NCI-H2029 treated with DMSO at 0.1 percent for 48 hours (cell line): ENCODE measurements at regions not wholly inside any gene's neighbourhood (a gene's known extent, or its start where the extent isn't known, plus 50 kb on each side); places are given as distances from the start of the nearest gene placed in this dataset.
"Not testable (repeated sequence)": the region's sequence is repeated elsewhere in the genome, so short reads cannot be mapped to it uniquely, and the experiment has no call there.

Source experiments
- DNase-seq: peaks from one replicate; lab custom pipeline; 2025; lab: John Stamatoyannopoulos, UW

- no peak for DNase-seq
These were observed 490.8 kb downstream of the PCDH20 start for GRCh38 chr13:60924856-60925255.

- DNase-seq: no peak
These were observed 492.9 kb downstream of the PCDH20 start for GRCh38 chr13:60922576-60923231.

GRCh38 chr13:60893801-60894200 lies 496.8 kb downstream of the TDRD3 start:
- DNase-seq: no peak

GRCh38 chr13:60887711-60888110 lies 490.7 kb downstream of the TDRD3 start:
- DNase-seq: no peak

- no peak for DNase-seq
These were observed 484.5 kb downstream of the TDRD3 start for GRCh38 chr13:60881507-60881906.

- no peak for DNase-seq
These were observed 476.1 kb downstream of the TDRD3 start for GRCh38 chr13:60873116-60873515.

GRCh38 chr13:60869941-60870613 lies 473.1 kb downstream of the TDRD3 start:
- no peak for DNase-seq

GRCh38 chr13:60869225-60869624 lies 472.2 kb downstream of the TDRD3 start:
- DNase-seq: no peak

- DNase-seq: no peak
These were observed 465.0 kb downstream of the TDRD3 start for GRCh38 chr13:60862036-60862435.

- no peak for DNase-seq
These were observed 460.7 kb downstream of the TDRD3 start for GRCh38 chr13:60857698-60858097.

- DNase-seq: no peak
These were observed 455.9 kb downstream of the TDRD3 start for GRCh38 chr13:60852886-60853285.

GRCh38 chr13:60851378-60851777 lies 454.4 kb downstream of the TDRD3 start:
- DNase-seq: no peak

GRCh38 chr13:60850526-60850925 lies 453.5 kb downstream of the TDRD3 start:
- no peak for DNase-seq

GRCh38 chr13:60838581-60838980 lies 441.6 kb downstream of the TDRD3 start:
- DNase-seq: no peak

- DNase-seq: no peak
These were observed 440.8 kb downstream of the TDRD3 start for GRCh38 chr13:60837806-60838205.

GRCh38 chr13:60836821-60837220 lies 439.8 kb downstream of the TDRD3 start:
- DNase-seq: no peak

- no peak for DNase-seq
These were observed 414.6 kb downstream of the TDRD3 start for GRCh38 chr13:60811581-60811980.

- DNase-seq: not testable (repeated sequence)
These were observed 408.6 kb downstream of the TDRD3 start for GRCh38 chr13:60805640-60806039.

GRCh38 chr13:60798503-60798902 lies 401.5 kb downstream of the TDRD3 start:
- no peak for DNase-seq

- no peak for DNase-seq
These were observed 400.1 kb downstream of the TDRD3 start for GRCh38 chr13:60797112-60797511.

GRCh38 chr13:60794751-60795150 lies 397.7 kb downstream of the TDRD3 start:
- no peak for DNase-seq

GRCh38 chr13:60790620-60791019 lies 393.6 kb downstream of the TDRD3 start:
- no peak for DNase-seq

- DNase-seq: no peak
These were observed 391.3 kb downstream of the TDRD3 start for GRCh38 chr13:60788156-60788829.
